GM18858 (cell line): ENCODE measurements at regions not wholly inside any gene's neighbourhood (a gene's known extent, or its start where the extent isn't known, plus 50 kb on each side); places are given as distances from the start of the nearest gene placed in this dataset.
"Not testable (repeated sequence)": the region's sequence is repeated elsewhere in the genome, so short reads cannot be mapped to it uniquely, and the experiment has no call there.

ENCODE experiments used
- ATAC-seq: cut with Tn5 transposase; IDR thresholded peaks from one replicate; pipeline ENCODE4 v1.9.1; 2021; ENCODE audit not compliant: unreplicated experiment

DNA sequence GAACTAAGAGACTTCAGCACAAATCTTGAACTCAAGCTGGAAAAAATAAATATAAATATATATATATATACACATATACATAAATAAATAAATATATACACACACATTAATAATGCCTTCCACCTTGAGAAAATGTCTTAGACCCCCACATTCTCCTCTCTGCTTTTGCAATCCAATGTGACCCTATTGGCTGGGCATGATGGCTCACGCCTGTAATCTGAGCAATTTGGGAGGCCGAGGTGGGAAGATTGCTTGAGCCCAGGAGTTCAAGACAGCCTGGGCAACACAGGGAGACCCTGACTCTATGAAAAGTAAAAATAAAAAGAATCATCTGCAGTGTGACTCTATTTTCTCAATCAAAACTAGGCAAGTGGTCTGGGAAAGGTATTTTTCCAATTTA is 424.1 kb upstream of the NFE2L3 start:
- no peak for ATAC-seq

GRCh38 chr7:25731068-25731845 is 420.7 kb upstream of the NFE2L3 start:
- ATAC-seq = no peak

GRCh38 chr7:25731846-25732245 is 420.2 kb upstream of the NFE2L3 start:
- no peak for ATAC-seq

DNA sequence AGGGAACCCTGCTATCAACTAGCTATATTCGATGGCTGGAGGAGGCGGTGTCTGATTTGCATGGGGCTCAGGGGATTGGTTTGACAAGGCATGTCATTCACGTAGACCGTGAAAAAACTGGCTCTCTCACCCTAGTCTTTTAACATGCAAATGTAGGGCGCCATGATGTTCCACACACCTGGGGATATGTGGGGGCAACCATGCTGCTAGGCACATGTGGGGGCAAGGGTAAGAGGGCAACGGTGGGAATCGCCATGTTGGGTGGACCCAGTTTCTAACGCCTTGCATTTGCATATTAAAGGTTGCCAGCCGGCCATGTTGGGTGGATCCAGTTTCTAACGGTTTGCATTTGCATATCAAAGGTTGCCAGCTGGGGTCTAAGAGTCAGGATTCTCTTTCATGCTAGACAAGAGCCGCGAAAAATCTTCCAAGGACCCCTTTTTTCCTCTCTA is 419.2 kb upstream of the NFE2L3 start:
- no peak for ATAC-seq

GRCh38 chr7:25735674-25736242 is 416.2 kb upstream of the NFE2L3 start:
- ATAC-seq = no peak

GRCh38 chr7:25738528-25738927 is 413.5 kb upstream of the NFE2L3 start:
- no peak for ATAC-seq

GRCh38 chr7:25739143-25739542 is 412.9 kb upstream of the NFE2L3 start:
- no peak for ATAC-seq

DNA sequence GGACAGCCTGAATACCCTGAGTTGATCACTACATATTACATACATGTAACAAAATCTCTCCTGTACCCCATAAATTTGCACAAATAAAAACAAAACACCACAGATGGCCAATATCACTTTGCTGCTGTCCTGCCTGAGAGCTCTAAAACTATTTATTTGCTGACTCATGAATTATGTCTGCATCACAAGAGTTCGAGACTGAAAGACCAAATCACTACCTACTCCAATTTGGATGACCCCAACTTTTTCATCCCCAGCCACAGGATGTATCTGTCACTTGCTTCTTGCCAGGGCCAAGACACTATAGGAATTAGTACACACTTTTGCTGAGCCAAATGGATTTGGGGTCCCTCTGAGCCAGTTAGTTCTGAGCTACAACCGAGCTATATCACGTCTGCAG is 409.7 kb upstream of the NFE2L3 start:
- ATAC-seq = no peak

DNA sequence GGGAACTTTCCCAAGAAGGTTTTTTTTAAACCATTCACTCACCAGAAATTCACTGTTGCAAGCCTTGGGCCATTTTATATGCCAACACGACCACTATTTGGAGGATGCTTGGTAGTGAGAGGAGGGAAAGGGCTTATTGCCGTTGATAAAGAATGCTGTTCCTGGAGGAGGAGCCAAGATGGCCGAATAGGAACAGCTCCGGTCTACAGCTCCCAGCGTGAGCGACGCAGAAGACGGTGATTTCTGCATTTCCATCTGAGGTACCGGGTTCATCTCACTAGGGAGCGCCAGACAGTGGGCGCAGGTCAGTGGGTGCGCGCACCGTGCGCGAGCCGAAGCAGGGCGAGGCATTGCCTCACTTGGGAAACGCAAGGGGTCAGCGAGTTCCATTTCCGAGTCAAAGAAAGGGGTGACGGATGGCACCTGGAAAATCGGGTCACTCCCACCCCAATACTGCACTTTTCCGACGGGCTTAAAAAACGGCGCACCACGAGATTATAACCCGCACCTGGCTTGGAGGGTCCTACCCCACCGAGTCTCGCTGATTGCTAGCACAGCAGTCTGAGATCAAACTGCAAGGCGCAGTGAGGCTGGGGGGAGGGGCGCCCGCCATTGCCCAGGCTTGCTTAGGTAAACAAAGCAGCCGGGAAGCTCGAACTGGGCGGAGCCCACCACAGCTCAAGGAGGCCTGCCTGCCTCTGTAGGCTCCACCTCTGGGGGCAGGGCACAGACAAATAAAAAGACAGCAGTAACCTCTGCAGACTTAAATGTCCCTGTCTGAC is 408.1 kb upstream of the NFE2L3 start:
- not testable (repeated sequence) for ATAC-seq

- no peak for ATAC-seq
Measured at GRCh38 chr7:25750744-25751508, 401.1 kb upstream of the NFE2L3 start.

DNA sequence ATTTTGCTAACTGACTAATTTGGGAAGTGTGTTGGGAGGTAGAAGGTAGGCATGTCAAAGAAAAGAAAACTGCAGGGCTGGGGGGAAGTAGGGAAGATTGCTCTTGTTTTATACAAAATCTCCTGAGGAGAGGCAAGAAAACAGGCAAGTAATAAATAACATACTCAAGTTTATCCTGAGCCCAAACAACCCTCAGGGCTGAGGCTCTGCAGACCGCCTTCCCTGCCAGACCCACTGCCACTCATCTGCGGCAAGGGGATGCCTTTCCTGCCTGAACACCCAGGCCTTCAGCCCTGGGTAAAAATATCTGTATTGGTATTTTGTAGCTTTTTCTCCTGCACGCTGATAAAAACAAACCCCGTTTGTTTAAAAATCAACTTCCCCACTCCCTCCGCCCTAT is 399.8 kb upstream of the NFE2L3 start:
- ATAC-seq = no peak

GRCh38 chr7:25752967-25753791 is 398.8 kb upstream of the NFE2L3 start:
- no peak for ATAC-seq

GRCh38 chr7:25753837-25754236 is 398.2 kb upstream of the NFE2L3 start:
- ATAC-seq = no peak

GRCh38 chr7:25754333-25754732 is 397.7 kb upstream of the NFE2L3 start:
- no peak for ATAC-seq

DNA sequence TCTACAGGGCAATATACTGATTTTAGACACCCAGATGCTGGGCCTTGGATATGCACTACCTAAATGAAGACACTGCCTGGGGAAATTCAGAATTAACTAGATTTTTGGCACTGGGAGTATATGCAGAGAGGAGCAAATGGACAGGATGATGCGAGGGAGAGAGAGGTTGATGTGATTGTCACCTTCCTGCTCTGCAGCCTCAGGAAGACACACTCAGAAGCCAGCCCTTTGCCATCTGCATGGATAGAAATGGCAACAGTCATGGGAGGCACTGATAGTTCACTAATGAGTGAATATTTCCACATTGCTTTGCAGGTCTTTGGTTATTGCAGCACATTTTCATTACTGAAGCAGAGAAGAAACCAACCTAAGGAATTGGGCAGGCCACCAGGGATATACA is 397.2 kb upstream of the NFE2L3 start:
- ATAC-seq = no peak

DNA sequence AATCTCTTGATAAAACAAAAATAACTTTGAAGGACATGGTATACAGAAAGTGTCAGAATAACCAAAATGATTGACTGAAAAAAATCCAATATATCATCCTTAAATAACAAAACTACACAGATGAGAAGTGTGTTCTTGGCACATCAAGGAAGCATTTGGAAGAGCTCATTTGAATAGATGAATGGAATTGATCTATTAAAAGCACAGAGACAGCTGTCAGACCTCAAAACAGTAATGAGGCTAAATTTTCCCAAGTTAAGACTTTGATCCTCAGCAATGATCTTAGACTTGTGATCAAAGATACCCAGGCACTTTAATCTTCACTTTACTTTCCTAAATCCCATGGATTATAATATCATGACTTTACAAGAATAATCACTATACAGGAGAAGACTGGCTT is 395.4 kb upstream of the NFE2L3 start:
- ATAC-seq = no peak

DNA sequence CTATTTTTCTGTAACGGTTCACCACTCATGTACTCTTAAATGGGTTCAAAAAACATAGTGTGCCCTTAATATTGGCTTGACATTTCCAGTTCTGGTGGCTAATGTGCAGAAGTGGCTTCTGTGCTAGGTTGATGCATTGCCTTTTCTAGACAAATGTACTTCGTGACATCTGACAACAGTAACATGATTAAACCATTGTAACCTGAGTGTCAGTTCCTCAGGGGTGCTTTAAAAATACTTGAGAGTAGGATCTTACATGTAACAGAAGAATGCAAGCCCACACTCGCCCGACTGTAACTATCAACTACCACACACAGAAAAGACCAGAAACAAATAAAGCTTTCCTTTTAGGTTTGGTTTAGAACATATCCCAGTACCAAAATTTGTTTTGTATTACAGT is 393.4 kb upstream of the NFE2L3 start:
- no peak for ATAC-seq

GRCh38 chr7:25759286-25759685 is 392.7 kb upstream of the NFE2L3 start:
- ATAC-seq = no peak

GRCh38 chr7:25759748-25760147 is 392.2 kb upstream of the NFE2L3 start:
- ATAC-seq = no peak
